NCI-H2081 treated with DMSO at 0.1 percent for 48 hours (cell line): ENCODE measurements at regions not wholly inside any gene's neighbourhood (a gene's known extent, or its start where the extent isn't known, plus 50 kb on each side); places are given as distances from the start of the nearest gene placed in this dataset.
"Not testable (repeated sequence)": the region's sequence is repeated elsewhere in the genome, so short reads cannot be mapped to it uniquely, and the experiment has no call there.

ENCODE experiments used
- DNase-seq: peaks from one replicate; lab custom pipeline; 2025; lab: John Stamatoyannopoulos, UW

DNA sequence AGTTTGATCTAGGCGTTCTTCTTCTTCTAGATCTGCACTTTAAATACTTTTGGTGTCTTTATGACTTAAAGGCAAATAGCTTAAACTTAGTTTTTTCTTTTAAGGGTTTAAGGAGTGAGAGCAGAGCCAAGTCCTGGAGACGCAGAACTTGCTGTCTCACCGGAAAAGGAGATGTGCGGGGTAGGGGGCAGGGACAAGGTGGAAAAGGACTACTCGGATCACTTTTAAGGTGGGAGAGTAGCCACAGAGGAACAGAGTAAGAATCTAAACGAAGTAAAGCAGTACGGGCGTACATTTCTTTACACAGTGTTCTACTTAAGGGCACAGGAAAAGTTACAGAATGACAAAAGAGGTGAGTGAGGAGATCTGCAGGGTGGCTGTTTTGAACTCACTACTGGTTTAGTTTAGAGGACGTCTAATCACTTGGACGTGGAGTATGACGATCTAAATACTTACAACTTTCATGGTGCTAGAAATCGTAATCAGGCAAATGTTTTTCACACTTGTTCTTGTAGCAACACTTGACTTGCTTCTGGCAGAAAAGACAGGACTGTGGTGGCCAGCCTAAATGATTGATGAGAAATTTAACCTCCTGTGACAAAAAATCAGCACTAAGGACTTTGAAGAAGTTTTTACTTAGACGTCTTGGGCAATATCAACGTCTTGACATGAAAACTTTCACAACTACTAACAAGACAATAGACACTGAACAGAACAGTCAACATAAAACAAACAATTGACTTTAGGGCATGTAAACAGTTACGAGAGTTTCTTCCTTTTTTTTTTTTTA is 127.0 kb downstream of the ART5 start:
- DNase-seq = not testable (repeated sequence)

DNA sequence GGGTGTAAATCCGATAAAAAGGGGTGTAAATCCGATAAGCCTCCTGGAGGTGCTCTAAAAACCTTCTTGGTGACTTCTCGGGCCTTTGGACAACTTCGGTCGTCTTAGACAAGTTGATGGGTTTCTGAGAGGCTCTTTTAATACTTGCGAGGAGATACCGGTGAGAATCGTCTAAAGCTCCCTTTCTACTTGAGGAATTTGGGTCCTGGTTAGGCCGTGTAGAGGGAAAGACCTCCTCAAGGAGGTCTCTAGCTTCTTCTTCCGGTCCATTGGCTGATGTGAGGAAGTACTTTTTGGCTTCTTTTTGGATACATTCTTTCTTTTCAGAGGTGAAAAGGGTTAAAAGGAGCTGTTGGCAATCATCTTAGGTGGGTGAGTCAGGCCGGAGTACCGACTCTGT is 128.5 kb downstream of the ART5 start:
- not testable (repeated sequence) for DNase-seq

DNA sequence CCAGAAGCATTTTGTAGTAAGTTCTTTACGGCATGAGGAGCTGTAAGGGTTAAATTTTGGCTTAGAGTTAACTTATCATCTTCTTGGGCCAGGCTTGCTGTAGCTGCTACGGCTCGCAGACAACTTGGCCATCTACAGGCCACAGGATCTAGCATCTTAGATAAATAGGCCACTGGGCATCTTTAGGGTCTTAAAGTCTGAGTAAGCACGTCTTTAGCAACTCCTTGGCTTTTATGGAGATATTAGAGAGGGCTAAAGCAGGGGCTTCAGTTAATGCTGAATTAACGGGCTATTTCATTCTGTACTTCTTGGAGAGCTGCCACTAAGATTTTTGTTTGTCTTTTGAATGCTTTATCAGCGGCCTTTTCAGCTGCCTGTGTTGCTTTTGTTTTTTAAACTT is 129.0 kb downstream of the ART5 start:
- not testable (repeated sequence) for DNase-seq

DNA sequence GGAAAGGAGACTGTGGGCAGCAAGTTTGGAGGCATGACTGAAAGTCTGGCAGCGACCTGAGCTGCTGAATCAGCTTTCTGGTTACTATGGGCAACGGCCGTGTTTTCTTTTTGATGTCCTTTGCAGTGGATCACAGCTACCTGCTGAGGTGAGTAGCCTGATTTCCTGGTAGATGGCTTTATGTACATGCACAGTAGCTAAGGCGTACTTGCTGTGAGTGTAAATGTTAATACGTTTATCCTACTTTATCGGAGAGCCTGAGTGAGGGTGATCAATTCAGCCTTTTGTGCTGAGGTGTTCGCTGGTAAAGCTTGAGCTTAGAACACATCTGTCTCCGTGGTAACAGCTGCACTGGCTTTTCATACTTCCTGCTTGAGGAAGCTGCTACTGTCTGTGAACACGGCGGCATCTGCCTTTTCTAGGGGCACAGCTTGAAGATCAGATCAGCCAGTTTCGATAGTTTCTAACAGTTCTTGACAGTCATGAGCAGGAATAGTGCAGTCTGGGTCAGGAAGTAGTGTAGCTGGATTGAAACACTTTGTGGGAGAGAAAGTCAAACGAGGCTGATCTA is 129.6 kb downstream of the ART5 start:
- not testable (repeated sequence) for DNase-seq

DNA sequence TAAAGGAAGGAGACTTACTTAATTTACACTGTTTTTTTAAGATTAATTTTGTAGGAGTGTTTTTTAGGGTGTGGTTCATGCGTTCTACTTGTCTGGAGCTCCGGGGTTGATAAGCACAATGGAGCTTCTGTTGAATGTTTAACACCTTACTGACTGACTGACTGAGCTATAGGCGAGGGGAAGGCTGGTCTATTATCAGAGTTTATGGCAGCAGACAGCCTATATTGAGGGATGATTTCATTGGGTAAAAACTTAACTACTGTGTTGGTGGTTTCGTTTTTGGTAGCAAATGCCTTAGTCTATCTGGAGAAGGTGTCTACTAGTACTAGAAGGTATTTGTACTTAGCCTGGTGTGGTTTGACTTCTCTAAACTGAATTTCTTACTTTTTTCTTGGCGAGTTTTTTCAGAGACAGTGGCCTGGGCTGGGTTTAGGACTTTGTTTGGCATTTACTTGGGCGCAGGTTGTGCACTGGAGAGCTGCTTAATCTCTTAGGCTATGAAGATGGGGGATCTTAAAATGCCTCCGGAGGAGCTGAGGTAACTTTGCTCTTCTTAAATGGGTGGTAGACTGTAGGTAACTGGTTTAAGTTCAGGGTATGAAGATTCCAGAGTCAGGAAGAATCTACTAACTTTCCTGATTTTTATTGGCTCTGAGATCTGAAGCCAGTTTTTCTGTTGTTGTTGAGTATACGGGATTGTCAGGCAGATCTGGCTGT is 130.2 kb downstream of the ART5 start:
- not testable (repeated sequence) for DNase-seq

DNA sequence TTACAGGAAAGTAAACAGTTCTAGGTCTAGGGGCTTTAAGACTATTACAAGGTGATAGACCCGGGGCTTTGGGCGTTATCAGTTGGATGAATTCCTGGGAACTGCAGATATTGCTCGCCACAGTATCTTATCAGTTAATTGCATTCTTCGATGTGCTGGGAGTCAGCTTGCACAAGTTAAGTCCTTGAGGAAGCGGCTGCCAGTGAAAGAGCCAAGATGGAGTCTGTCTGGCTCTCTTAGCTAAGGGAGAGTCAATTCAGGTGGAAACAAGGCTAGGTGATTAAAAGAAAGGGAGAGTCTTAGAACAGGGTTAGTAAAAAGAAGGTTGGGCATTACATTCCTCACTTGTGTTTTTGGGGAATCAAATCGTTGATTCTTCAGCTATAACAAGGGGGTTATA is 130.6 kb upstream of the ZNF195 start:
- DNase-seq = not testable (repeated sequence)

DNA sequence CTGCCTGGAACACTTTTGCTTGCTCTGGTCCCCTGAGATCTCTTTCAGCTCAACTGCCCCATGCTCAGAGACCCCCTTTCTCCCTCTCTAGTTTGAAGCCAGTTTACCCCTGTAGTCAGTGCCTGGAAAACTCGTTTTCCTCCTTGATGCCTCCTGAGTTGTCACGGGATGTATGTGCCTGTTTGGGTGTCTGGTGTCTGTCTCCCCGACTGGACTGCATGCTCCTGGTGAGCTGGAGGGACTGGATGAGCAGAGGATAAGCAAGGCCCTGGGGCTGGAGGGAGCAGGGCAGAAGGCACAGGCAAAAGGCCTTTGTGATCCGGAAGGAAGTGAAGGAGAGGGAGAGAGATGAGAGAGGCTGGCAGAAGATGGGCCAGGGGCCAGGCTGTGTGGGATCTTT is 120.3 kb upstream of the ZNF195 start:
- DNase-seq = not testable (repeated sequence)

DNA sequence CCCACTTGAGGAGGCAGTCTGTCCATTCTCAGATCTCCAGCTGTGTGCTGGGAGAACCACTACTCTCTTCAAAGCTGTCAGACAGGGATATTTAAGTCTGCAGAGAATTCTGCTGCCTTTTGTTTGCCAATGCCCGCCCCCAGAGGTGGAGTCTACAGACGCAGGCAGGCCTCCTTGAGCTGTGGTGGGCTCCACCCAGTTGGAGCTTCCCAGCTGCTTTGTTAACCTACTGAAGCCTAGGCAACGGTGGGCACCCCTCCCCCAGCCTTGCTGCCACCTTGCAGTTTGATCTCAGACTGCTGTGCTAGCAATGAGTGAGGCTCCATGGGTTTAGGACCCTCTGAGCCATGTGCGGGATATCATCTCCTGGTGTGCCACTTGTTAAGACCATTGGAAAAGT is 119.4 kb upstream of the ZNF195 start:
- DNase-seq = not testable (repeated sequence)

DNA sequence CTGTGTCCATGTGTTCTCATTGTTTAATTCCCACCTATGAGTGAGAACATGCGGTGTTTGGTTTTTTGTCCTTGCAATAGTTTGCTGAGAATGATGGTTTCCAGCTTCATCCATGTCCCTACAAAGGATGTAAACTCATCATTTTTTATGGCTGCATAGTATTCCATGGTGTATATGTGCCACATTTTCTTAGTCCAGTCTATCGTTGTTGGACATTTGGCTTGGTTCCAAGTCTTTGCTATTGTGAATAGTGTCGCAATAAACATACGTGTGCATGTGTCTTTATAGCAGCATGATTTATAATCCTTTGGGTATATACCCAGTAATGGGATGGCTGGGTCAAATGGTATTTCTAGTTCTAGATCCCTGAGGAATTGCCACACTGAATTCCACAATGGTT is 114.2 kb upstream of the ZNF195 start:
- not testable (repeated sequence) for DNase-seq

DNA sequence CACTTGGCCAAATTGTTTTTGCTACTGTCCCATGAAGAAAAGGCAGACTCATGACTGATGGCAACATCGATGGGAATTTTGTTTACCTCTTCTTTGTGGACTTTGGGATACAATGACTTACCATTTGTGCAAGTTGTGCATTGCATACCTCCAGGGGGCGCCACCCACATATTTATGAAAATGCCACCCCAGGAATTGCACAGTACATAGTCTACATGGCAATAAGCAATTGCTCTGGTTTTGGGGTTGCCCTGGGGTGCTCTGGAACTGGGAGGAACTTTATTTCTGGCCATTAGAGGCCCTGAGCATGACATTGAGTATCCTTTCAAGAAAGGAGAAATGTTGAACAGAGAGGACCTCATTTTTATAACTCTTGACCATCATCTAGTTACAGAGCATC is 109.1 kb upstream of the ZNF195 start:
- not testable (repeated sequence) for DNase-seq

DNA sequence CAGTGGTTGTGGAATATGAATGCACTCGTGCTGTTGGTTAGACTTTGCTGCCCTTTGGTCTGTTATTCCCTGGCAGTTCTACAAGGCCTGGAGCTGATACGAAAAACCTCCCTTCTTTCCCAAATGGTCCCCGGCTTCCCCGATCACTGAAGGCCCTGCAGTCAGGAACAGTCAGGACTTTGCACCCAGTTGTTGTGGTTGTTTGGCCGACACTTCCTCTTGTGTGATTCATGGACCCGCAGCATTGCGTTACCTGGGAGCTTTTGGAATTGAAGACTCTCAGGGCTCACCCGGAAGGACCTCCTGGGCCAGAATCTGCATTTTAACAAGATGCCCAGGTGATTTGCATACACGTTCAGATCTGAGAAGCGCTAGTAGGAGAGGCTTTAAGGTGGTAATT is 106.8 kb upstream of the ZNF195 start:
- DNase-seq = not testable (repeated sequence)

DNA sequence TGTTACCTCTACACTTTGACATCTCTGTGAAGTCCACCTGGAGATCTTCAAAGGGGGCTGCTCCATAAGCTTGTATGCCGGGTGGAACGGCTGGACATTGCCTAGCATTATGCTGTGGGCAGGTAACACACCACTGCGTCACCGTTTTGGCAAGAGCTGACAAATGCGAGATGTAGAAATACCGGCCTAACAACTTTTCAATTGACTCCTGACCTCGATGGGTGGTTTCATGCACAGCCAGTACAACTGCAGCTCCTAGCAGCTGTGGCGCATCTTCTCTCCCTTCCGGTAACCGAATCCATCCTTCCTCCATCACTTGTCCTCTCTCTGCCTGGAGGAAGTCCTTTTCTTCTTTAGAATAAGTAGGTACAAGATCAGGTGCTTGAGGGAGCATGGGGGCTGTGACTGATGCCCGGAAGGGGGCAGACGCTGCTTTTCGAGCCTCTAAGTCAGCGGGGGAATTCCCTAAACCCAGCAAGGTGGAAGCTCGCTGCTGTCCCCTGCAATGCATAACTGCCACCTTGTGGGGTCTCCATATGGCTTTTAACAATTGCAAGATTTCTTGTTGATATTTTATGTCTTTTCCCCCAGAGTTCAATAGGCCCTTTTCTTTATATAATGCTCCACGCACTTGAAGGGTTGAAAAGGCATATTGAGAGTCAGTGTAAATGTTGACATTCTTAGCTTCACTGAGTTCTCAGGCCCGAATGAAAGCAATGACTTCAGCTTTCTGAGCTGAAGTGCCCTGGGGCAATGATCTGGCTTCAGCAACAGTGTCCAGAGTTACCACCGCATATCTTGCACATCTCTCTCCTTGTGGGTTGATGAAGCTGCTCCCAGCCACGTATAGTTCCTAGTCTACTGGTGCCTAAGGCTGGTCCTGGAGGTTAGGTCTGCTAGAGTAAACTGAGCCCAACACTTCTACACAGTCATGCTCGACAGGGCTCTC is 98.3 kb upstream of the ZNF195 start:
- not testable (repeated sequence) for DNase-seq

DNA sequence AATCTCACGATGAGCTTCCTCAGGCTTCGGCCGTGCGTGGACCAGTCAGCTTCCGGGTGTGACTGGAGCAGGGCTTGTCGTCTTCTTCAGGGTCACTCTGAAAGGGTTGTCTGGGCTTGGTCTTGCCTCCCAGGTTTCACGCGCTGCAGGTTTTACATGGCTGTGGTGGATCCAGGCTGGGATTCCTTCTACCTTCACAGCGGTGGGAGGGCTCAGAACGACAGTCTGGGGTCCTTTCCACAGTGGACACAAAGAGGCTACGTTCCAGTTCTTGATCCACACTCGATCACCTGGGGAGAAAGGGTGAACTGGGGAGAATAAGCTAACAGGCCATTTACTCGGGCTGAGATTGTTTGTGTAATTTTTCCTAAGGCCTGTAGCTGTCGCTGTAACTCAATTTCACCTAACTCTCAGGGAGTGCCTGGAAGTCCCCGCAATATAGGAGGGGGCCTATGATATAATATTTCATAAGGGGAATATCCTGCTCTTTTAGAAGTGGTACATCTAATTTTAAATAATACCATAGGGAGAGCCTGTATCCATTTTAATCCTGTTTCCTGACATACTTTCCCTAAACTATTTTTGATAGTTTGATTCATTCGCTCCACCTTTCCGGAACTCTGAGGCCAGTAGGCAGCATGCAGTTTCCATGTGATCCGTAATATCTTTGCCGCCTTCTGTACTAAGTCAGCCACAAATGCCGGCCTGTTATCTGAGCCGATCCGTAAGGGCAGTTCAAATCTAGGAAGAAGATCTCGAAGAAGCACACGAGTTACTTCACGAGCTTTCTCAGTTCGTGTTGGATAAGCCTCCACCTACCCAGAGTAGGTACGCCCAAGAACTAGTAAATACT is 97.4 kb upstream of the ZNF195 start:
- not testable (repeated sequence) for DNase-seq

DNA sequence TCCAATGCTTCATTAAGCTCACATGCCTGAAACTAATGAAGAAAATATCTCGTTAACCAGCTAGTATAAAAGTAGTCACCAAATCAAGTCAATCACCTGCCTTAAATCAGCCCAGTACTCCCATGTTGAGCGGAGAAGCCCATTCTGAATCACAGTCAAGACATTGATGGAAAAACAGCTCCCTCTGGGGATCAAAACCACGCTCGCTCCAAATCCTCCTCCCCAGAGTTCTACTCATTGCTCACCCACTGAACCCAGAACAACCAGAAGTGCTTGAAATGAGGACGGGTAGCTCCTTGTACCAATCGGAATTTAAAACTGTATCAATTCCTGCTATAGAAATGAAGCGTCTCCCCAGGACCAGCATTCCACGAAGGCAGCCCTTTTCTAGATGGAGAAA is 90.0 kb upstream of the ZNF195 start:
- DNase-seq = not testable (repeated sequence)

DNA sequence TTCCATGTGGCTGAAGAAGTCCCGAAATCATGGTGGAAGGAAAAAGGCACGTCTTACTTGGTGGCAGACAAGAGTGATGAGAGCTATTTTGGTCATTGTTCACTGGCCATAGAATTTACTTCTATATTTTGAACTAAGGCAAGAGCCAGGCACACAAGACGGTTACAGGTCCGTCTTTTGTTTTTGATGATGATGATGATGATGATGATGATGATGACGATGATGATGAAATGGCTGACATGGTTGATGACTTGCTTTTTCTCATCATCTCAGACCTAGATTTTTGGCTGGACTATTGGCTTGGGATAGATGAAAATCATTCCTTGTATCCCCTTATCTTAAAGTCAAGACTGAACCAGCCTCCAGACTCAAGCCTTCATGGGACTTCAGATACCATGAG is 88.7 kb upstream of the ZNF195 start:
- DNase-seq = not testable (repeated sequence)

DNA sequence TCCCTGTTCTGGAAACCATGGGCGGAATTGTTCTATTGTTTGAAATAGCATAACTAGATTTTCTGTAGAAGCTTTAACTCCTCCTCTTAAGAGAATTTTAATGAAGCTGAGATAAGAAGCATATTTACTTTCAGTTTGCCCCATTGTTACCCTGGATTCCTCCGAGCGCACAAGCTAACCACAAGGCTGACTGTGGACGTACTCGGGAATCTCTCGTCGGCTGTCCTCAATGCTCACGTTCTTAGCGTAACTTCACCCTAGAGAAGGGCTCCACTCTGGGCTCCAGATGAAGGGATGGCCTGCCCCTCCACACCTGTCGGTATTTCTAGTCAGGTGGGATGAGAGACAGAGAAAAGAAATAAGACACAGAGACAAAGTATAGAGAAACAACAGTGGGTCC is 76.7 kb upstream of the ZNF195 start:
- DNase-seq = not testable (repeated sequence)

DNA sequence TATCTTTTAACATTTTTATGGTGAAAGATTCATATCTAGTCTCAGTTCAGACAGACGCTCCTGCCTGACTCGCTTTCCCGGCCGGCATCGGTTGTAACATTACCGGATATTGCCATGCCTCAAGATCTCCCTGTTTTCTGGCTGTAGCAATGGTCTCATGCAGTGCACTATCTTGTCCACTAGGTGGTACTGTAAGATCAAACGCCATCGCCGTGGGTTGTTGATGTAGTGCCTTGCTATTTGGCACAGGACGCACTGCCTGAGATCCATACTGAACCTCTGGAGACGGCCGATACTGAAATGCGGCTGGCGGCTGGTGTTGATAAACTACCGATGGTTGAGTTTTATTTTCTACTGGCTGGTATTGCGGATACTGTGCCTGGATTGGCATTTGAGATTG is 75.9 kb upstream of the ZNF195 start:
- not testable (repeated sequence) for DNase-seq

DNA sequence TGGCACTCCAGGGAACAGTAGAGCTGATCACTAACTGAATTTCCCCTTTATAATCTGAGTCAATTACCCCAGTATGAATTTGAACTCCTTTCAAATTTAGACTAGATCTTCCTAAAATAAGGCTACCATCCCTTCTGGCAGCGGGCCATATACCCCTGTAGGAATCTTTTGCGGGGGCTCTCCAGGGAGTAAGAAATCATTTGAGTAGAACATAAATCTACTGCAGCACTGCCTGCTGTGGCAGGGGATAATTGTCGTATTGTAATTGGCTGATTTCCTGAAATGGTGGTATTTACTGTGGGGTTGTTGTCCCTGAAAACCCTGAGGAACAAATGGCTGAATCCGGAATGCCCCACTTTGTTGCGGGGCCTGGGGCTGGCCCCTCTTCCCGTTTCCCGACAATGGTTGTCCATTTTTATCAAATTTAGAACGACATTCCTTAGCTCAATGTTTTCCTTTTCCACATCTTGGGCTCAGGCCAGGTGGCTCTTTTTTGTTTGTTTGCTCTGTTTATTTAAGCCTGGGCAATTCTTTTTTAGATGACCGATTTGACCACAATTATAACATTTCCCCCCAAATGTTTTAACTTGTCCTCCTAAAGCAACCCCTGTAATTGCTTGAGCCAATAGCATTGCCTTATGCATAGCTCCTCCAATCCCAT is 74.8 kb upstream of the ZNF195 start:
- DNase-seq = not testable (repeated sequence)

DNA sequence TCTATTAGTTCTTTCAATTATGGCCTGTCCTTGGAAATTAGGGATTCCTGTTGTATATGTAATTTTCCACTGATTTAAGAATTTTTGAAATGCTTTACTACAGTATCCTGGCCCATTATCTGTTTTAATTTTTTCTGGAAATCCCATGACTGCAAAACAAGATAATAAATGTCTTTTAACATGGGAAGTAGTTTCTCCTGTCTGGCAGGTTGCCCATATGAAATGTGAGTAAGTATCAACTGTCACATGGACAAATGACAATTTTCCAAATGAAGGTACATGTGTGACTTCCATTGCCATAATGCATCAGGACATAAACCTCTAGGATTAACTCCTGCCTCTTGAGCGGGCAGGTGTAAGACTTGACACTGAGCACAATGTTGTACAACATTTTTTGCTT is 71.9 kb upstream of the ZNF195 start:
- DNase-seq = not testable (repeated sequence)

DNA sequence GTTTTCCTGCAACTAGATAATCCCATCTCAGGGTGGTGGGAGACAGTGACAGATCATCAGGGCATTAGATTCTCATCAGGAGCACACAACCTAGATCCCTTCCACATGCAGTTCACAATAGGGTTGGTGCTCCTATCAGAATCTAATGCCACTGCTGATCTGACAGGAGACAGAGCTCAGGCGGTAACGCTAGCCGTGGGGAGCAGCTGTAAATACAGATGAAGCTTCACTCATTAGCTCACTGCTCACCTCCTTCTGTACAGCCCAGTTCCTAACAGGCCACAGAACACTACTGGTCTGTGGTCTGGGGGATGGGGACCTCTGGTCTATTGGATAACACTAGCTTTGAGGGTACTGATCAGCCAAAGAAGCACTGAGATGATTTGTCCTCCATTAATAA is 66.6 kb upstream of the ZNF195 start:
- not testable (repeated sequence) for DNase-seq
